GM18907 (cell line): ENCODE measurements at regions not wholly inside any gene's neighbourhood (a gene's known extent, or its start where the extent isn't known, plus 50 kb on each side); places are given as distances from the start of the nearest gene placed in this dataset.

Experiments
- ATAC-seq: cut with Tn5 transposase; IDR thresholded peaks from one replicate; pipeline ENCODE4 v1.9.1; 2021; ENCODE audit warnings: mild to moderate bottlenecking, moderate library complexity; ENCODE audit not compliant: unreplicated experiment

- ATAC-seq, result no peak
Measured at GRCh38 chr10:6339891-6340290, 137.2 kb downstream of the PFKFB3 start.

- ATAC-seq, result no peak
Measured at GRCh38 chr10:6342096-6342685, 139.5 kb downstream of the PFKFB3 start.

GRCh38 chr10:6343305-6344010 lies 140.7 kb downstream of the PFKFB3 start:
- ATAC-seq, result no peak

- no peak for ATAC-seq
Measured at GRCh38 chr10:6345404-6345803, 142.7 kb downstream of the PFKFB3 start.

- no peak for ATAC-seq
Measured at GRCh38 chr10:6346631-6347030, 143.9 kb downstream of the PFKFB3 start.

GRCh38 chr10:6347391-6347951 lies 144.7 kb downstream of the PFKFB3 start:
- ATAC-seq, result peak; percentile 49

GRCh38 chr10:6348096-6348874 lies 145.6 kb downstream of the PFKFB3 start:
- peak; percentile 97 for ATAC-seq

- ATAC-seq, result no peak
Measured at GRCh38 chr10:6349846-6350535, 147.3 kb downstream of the PFKFB3 start.

- ATAC-seq, result no peak
Measured at GRCh38 chr10:6350609-6351008, 147.9 kb downstream of the PFKFB3 start.

GRCh38 chr10:6351495-6351894 lies 148.8 kb downstream of the PFKFB3 start:
- no peak for ATAC-seq

GRCh38 chr10:6353526-6353925 lies 150.8 kb downstream of the PFKFB3 start:
- ATAC-seq, result no peak

- ATAC-seq, result no peak
Measured at GRCh38 chr10:6354168-6354772, 151.5 kb downstream of the PFKFB3 start.

GRCh38 chr10:6356280-6356793 lies 153.6 kb downstream of the PFKFB3 start:
- ATAC-seq, result no peak

- ATAC-seq, result no peak
Measured at GRCh38 chr10:6361869-6362268, 159.1 kb downstream of the PFKFB3 start.

- no peak for ATAC-seq
Measured at GRCh38 chr10:6362879-6363278, 160.1 kb downstream of the PFKFB3 start.

GRCh38 chr10:6363511-6363910 lies 160.8 kb downstream of the PFKFB3 start:
- no peak for ATAC-seq

- ATAC-seq, result no peak
Measured at GRCh38 chr10:6364283-6364682, 161.6 kb downstream of the PFKFB3 start.

- ATAC-seq, result no peak
Measured at GRCh38 chr10:6364893-6365292, 162.2 kb downstream of the PFKFB3 start.

- ATAC-seq, result no peak
Measured at GRCh38 chr10:6365384-6365783, 162.7 kb downstream of the PFKFB3 start.
